ENCODE measurements at regions not wholly inside any gene's neighbourhood (a gene's known extent, or its start where the extent isn't known, plus 50 kb on each side); places are given as distances from the start of the nearest gene placed in this dataset.

DNA sequence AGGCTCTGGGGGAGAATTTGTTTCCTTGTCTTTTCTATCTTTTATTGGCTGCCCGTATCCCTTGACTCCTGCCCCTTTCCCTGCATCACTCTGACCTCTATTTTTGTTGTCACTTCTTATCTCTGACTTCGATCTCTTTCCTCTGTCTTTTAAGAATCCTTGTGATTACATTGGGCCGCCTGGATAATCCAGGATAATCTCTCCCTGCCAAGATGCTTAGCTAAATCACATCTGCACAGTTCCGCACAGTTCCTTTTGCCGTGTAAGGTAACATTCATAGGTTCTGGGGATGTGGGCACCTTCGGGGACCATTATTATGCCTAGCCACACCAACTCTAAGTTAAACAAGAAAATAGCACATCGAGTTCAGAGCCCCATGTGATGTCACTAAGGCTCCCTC, 103.0 kb upstream of the DPPA4 start:
- no peaks in the 10 kb centered on the region; a peak in 1 of 4 replicates for H3K4me1 Mint-ChIP-seq
- Histone ChIP-seq H3K79me2 (ENCODE audit: insufficient read depth, low read length) (no peaks in the 10 kb centered on the region), H4K20me1 (ENCODE audit: control insufficient read depth, insufficient read depth, insufficient read length) (no peaks in the 10 kb centered on the region), H3K27ac (ENCODE audit: insufficient read length, low read depth, low read length) (no peak overlapping the region), H3K27me3 (ENCODE audit: insufficient read depth, low read length) (no peaks in the 10 kb centered on the region), H4K8ac (replicated peaks; ENCODE audit: insufficient read length, low read depth, low read length) (no peak overlapping the region), H3K23me2 (ENCODE audit: insufficient read length, low read depth, low read length, poor library complexity, severe bottlenecking) (no peaks in the 10 kb centered on the region), H2BK12ac (ENCODE audit: insufficient read length, low read depth, low read length) (no peak overlapping the region), H3K4ac (ENCODE audit: low read depth, low read length) (no peak overlapping the region), H3K4me1 (ENCODE audit: insufficient read depth, low read length) (no peaks in the 10 kb centered on the region), H3K9ac (ENCODE audit: extremely low read depth, insufficient read length, low read length) (no peak overlapping the region), H3K4me2 (ENCODE audit: insufficient read depth, insufficient read length, low read length) (no peak overlapping the region), H2BK5ac (ENCODE audit: insufficient read length, low read length) (no peak overlapping the region), H3K56ac (ENCODE audit: insufficient read length, low read depth, low read length) (no peak overlapping the region), H4K5ac (ENCODE audit: insufficient read length, low read depth, low read length) (no peak overlapping the region), H2AK5ac (ENCODE audit: insufficient read length, low read length) (no peak overlapping the region), H2AFZ (ENCODE audit: low read length) (no peak overlapping the region), H2BK20ac (ENCODE audit: low read depth, low read length, poor library complexity, severe bottlenecking) (no peak overlapping the region), H2BK120ac (ENCODE audit: low read depth, low read length, poor library complexity, severe bottlenecking) (no peak overlapping the region), H3T11ph (ENCODE audit: low read length) (no peak overlapping the region), H3K79me1 (ENCODE audit: insufficient read depth, low read depth, low read length, poor library complexity, severe bottlenecking) (no peaks in the 10 kb centered on the region), H2BK15ac (ENCODE audit: low read depth, low read length) (no peak overlapping the region; the same call in 1 of the 2 replicates), H3K9me3 (ENCODE audit: control insufficient read depth, low read depth, low read length) (no peaks in the 10 kb centered on the region), H4K91ac (ENCODE audit: insufficient read length, low read depth, low read length) (no peak overlapping the region), H3K23ac (ENCODE audit: insufficient read length, low read depth, low read length) (no peak overlapping the region), H3K18ac (ENCODE audit: insufficient read length, low read depth, low read length) (no peak overlapping the region), H3K14ac (ENCODE audit: insufficient read depth, low read length) (no peak overlapping the region)
- TF ChIP-seq, protein P1, sequence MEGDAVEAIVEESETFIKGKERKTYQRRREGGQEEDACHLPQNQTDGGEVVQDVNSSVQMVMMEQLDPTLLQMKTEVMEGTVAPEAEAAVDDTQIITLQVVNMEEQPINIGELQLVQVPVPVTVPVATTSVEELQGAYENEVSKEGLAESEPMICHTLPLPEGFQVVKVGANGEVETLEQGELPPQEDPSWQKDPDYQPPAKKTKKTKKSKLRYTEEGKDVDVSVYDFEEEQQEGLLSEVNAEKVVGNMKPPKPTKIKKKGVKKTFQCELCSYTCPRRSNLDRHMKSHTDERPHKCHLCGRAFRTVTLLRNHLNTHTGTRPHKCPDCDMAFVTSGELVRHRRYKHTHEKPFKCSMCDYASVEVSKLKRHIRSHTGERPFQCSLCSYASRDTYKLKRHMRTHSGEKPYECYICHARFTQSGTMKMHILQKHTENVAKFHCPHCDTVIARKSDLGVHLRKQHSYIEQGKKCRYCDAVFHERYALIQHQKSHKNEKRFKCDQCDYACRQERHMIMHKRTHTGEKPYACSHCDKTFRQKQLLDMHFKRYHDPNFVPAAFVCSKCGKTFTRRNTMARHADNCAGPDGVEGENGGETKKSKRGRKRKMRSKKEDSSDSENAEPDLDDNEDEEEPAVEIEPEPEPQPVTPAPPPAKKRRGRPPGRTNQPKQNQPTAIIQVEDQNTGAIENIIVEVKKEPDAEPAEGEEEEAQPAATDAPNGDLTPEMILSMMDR (conservative IDR thresholded peaks at IDR 0.05) = no peak
- DNase-seq = no peak
- WGBS (ENCODE audit: extremely low coverage, insufficient read length, low lambda C conversion rate) = no CpG with 5 or more reads among the region's 7 CpGs
- no peak overlapping the region for H3K4me3 Mint-ChIP-seq
- H3K27ac Mint-ChIP-seq = no peak overlapping the region
- no peaks in the 10 kb centered on the region for H3K27me3 Mint-ChIP-seq (ENCODE audit: low read depth)
- H3K36me3 Mint-ChIP-seq (ENCODE audit: insufficient read depth in 1 of 3, low read depth in 3 of 3) = no peaks in the 10 kb centered on the region
- H3K9me3 Mint-ChIP-seq = peaks cover 0 to 1% of the 10 kb centered on the region in 2 experiments; a peak in 2 of 5 replicates

All from H9 (cell line).